ENCODE measurements at regions not wholly inside any gene's neighbourhood (a gene's known extent, or its start where the extent isn't known, plus 50 kb on each side); places are given as distances from the start of the nearest gene placed in this dataset.

GRCh38 chr12:73083736-73084135 is 811.6 kb downstream of the TRHDE start:
- no peak overlapping the region for H3K27ac ChIP-seq
- intact Hi-C loops (cut with DNase I), result no loop called here
- H3K4me1 ChIP-seq, result no peaks in the 10 kb centered on the region
- H3K27me3 ChIP-seq (ENCODE audit: insufficient read depth in 3 of 3, low read length in 2 of 3), result no peaks in the 10 kb centered on the region
- WGBS, 3 donors, result 59 to 86% (median 68%) methylated on average over 1 of the region's 1 CpG
- no peaks in the 10 kb centered on the region for H3K36me3 ChIP-seq (ENCODE audit: insufficient read depth in 1 of 2, low read depth in 1 of 2)
- no peak overlapping the region for H3K4me3 ChIP-seq
- TF ChIP-seq, protein P1, sequence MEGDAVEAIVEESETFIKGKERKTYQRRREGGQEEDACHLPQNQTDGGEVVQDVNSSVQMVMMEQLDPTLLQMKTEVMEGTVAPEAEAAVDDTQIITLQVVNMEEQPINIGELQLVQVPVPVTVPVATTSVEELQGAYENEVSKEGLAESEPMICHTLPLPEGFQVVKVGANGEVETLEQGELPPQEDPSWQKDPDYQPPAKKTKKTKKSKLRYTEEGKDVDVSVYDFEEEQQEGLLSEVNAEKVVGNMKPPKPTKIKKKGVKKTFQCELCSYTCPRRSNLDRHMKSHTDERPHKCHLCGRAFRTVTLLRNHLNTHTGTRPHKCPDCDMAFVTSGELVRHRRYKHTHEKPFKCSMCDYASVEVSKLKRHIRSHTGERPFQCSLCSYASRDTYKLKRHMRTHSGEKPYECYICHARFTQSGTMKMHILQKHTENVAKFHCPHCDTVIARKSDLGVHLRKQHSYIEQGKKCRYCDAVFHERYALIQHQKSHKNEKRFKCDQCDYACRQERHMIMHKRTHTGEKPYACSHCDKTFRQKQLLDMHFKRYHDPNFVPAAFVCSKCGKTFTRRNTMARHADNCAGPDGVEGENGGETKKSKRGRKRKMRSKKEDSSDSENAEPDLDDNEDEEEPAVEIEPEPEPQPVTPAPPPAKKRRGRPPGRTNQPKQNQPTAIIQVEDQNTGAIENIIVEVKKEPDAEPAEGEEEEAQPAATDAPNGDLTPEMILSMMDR (IDR thresholded peaks at IDR 0.05), result no peak
- ATAC-seq (no peak), DNase-seq (no peak)
- no peaks in the 10 kb centered on the region for H3K9me3 ChIP-seq

DNA sequence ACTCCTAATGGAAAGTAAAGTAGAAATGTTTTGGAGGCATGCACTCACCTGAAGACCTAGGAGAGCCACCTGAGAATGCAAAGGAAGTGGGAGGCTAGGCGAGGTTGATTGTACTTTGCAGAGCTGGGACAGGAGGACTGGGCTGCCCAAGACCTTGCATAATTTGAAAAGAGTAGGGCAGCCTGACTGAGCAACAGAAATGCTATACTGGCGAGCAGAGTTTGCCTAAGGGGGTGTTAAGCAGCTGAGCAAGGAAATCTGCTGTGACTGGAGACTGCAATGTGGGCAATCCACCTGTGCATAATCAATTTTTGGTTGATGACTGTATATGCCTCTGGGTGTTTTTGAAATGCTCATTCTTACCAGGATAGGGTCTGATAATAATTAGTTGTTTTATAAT is 834.1 kb downstream of the TRHDE start:
- no peak for DNase-seq
- Histone ChIP-seq H3K4me1 (no peaks in the 10 kb centered on the region), H3K27me3 (ENCODE audit: insufficient read depth in 3 of 3, low read length in 2 of 3) (no peaks in the 10 kb centered on the region), H3K9me3 (no peaks in the 10 kb centered on the region), H3K4me3 (no peak overlapping the region), H3K36me3 (ENCODE audit: insufficient read depth in 1 of 2, low read depth in 1 of 2) (no peaks in the 10 kb centered on the region), H3K27ac (no peak overlapping the region)
- TF ChIP-seq, protein P1 (IDR thresholded peaks at IDR 0.05), result no peak
- 36 to 53% (median 41%) methylated on average over 2 of the region's 2 CpGs for WGBS, 3 donors
- intact Hi-C loops (cut with DNase I), result no loop called here
- ATAC-seq, result no peak

DNA sequence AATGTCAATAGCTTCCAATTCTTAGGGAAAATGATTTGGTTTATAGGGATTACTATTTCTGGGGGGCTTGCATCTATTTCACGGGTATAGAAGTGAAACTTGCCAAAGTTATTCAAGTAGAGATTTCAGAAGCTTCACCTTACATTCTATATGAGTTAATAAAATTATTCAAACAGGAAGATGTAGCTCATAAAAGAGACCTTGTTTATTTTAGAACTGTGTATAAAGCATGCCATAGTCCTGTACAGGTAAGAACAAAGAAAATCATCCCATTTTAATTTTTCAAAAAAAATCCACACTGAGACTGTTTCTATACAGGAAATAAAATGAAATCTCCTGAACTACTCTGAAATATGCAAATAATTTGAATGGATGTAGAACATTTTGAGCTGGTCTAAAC is 834.7 kb downstream of the TRHDE start:
- Histone ChIP-seq H3K4me3 (no peak overlapping the region), H3K27ac (no peak overlapping the region), H3K9me3 (no peaks in the 10 kb centered on the region), H3K27me3 (ENCODE audit: insufficient read depth in 3 of 3, low read length in 2 of 3) (no peaks in the 10 kb centered on the region), H3K4me1 (no peaks in the 10 kb centered on the region), H3K36me3 (ENCODE audit: insufficient read depth in 1 of 2, low read depth in 1 of 2) (no peaks in the 10 kb centered on the region)
- TF ChIP-seq, protein P1 (IDR thresholded peaks at IDR 0.05), result no peak
- WGBS, 3 donors, result 41 to 55% (median 42%) methylated on average over 1 of the region's 1 CpG
- intact Hi-C loops (cut with DNase I), result no loop called here
- DNase-seq (no peak), ATAC-seq (no peak)

DNA sequence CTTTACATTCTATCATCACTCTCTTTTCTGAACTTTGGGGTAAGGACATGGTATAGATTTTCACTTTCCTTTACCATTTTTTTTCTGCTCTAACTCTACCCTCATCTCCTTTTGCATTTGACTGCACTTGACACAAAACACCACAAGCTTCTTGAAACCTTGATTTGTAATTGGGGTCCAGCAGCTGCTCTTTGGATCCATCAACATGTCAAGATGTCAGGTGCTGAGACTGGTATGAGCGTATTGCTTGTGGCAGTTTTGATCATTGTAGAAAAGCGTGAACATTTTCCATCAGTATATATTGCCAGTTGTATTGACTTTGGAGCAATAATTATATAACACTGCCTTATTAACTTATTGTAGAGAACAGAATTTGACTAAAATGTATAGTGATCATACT is 838.6 kb downstream of the TRHDE start:
- Histone ChIP-seq H3K27ac (no peak overlapping the region), H3K9me3 (no peaks in the 10 kb centered on the region), H3K4me1 (no peaks in the 10 kb centered on the region), H3K36me3 (ENCODE audit: insufficient read depth in 1 of 2, low read depth in 1 of 2) (no peaks in the 10 kb centered on the region), H3K4me3 (no peak overlapping the region), H3K27me3 (ENCODE audit: insufficient read depth in 3 of 3, low read length in 2 of 3) (no peaks in the 10 kb centered on the region)
- DNase-seq (no peak), ATAC-seq (no peak)
- 58 to 66% (median 66%) methylated on average over 2 of the region's 2 CpGs for WGBS, 3 donors
- intact Hi-C loops (cut with DNase I), result no loop called here
- TF ChIP-seq, protein P1 (IDR thresholded peaks at IDR 0.05), result no peak

DNA sequence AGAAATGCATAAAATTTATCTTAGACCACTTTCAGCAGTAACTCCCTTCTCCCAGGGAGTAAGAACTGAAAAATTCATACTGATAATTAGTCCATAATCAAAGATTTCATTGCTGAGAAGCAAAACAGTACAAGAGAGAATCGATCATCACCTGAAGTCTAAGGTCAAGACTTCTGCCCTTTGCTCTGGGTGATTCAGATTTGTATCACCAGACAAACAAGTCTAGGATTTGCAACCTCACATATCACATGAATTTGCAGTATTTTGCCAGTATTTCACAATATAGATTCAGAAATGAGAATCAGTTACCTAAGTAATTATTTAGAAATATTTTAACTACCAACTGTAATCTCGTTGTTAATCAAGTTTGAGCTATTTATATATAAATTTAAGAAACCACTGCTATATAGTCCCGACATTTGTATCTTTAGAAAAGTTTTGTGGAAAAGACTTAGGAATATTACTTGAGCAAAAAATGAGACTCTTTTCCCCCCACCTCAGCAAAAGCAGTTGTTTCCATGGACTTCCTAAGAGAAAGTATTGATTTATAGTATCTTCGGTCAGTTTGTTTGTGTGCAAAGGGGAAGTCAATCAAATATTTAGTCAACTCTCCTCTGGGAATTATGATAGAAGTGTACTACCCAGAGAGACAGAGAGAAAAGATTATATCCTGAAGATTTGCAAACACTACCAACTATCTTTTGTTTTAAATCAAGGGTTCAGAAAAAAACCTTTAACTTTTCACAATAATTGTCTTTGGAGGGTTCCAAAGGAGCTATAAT is 840.1 kb downstream of the TRHDE start:
- Histone ChIP-seq H3K4me1 (no peaks in the 10 kb centered on the region), H3K36me3 (ENCODE audit: insufficient read depth in 1 of 2, low read depth in 1 of 2) (no peaks in the 10 kb centered on the region), H3K27ac (no peak overlapping the region), H3K4me3 (no peak overlapping the region), H3K27me3 (ENCODE audit: insufficient read depth in 3 of 3, low read length in 2 of 3) (no peaks in the 10 kb centered on the region), H3K9me3 (no peaks in the 10 kb centered on the region)
- TF ChIP-seq, protein P1 (IDR thresholded peaks at IDR 0.05), result no peak
- intact Hi-C loops (cut with DNase I), result no loop called here
- WGBS, 3 donors, result 73 to 82% (median 75%) methylated on average over 4 of the region's 4 CpGs
- no peak for DNase-seq
- no peak for ATAC-seq

Measured in psoas muscle (tissue), 7 donors.